GDM1 (cell line): ENCODE measurements at regions not wholly inside any gene's neighbourhood (a gene's known extent, or its start where the extent isn't known, plus 50 kb on each side); places are given as distances from the start of the nearest gene placed in this dataset.
A peak's percentile ranks its signal among the peaks of the same experiment; 100 is the strongest.
"Not testable (repeated sequence)": the region's sequence is repeated elsewhere in the genome, so short reads cannot be mapped to it uniquely, and the experiment has no call there.

Source experiments
- DNase-seq: peaks from one replicate; lab custom pipeline; 2025; lab: John Stamatoyannopoulos, UW

GRCh38 chr2:94737736-94738342 is 133.4 kb upstream of the TEKT4 start:
- DNase-seq, result not testable (repeated sequence)

- no peak for DNase-seq
Measured at GRCh38 chr2:94753466-94753998, 117.7 kb upstream of the TEKT4 start.

- no peak for DNase-seq
Measured at GRCh38 chr2:94758546-94758945, 112.7 kb upstream of the TEKT4 start.

GRCh38 chr2:94759211-94759610 is 112.0 kb upstream of the TEKT4 start:
- DNase-seq, result peak; percentile 4

- no peak for DNase-seq
Measured at GRCh38 chr2:94762600-94762999, 108.6 kb upstream of the TEKT4 start.

- DNase-seq, result no peak
Measured at GRCh38 chr2:94763318-94763717, 107.9 kb upstream of the TEKT4 start.

GRCh38 chr2:94764331-94764730 is 106.9 kb upstream of the TEKT4 start:
- DNase-seq, result not testable (repeated sequence)

GRCh38 chr2:94767336-94767735 is 103.9 kb upstream of the TEKT4 start:
- DNase-seq, result no peak

- DNase-seq, result no peak
Measured at GRCh38 chr2:94769733-94770132, 101.5 kb upstream of the TEKT4 start.

GRCh38 chr2:94774851-94775250 is 96.4 kb upstream of the TEKT4 start:
- DNase-seq, result no peak

- no peak for DNase-seq
Measured at GRCh38 chr2:94776036-94776435, 95.2 kb upstream of the TEKT4 start.

- not testable (repeated sequence) for DNase-seq
Measured at GRCh38 chr2:94785105-94785504, 86.1 kb upstream of the TEKT4 start.

GRCh38 chr2:94786424-94786823 is 84.8 kb upstream of the TEKT4 start:
- not testable (repeated sequence) for DNase-seq

GRCh38 chr2:94790169-94790568 is 81.1 kb upstream of the TEKT4 start:
- not testable (repeated sequence) for DNase-seq

GRCh38 chr2:94797235-94797634 is 74.0 kb upstream of the TEKT4 start:
- DNase-seq, result not testable (repeated sequence)
